ENCODE measurements at regions not wholly inside any gene's neighbourhood (a gene's known extent, or its start where the extent isn't known, plus 50 kb on each side); places are given as distances from the start of the nearest gene placed in this dataset.

- no peaks in the 10 kb centered on the region for H3K9me3 ChIP-seq
- no peak overlapping the region for H3K27ac ChIP-seq
- TF ChIP-seq CTCF (IDR thresholded peaks at IDR 0.05) = no peak
- no peaks in the 10 kb centered on the region for H3K27me3 ChIP-seq
- no peak overlapping the region for H3K4me3 ChIP-seq (ENCODE audit: low read depth in 1 of 2, low read length in 1 of 2)
- H3K36me3 ChIP-seq = no peaks in the 10 kb centered on the region
- H3K4me1 ChIP-seq (ENCODE audit: control insufficient read depth in 1 of 2, insufficient read depth in 1 of 2, low read depth in 1 of 2, low read length in 1 of 2) = no peaks in the 10 kb centered on the region
Observed at GRCh38 chr20:40563296-40563950, 125.6 kb downstream of the MAFB start.

GRCh38 chr20:40562031-40562430, 127.0 kb downstream of the MAFB start:
- Histone ChIP-seq H3K27me3 (no peaks in the 10 kb centered on the region), H3K36me3 (no peaks in the 10 kb centered on the region), H3K9me3 (no peaks in the 10 kb centered on the region), H3K27ac (no peak overlapping the region), H3K4me1 (ENCODE audit: control insufficient read depth in 1 of 2, insufficient read depth in 1 of 2, low read depth in 1 of 2, low read length in 1 of 2) (no peaks in the 10 kb centered on the region), H3K4me3 (ENCODE audit: low read depth in 1 of 2, low read length in 1 of 2) (no peak overlapping the region)
- TF ChIP-seq CTCF (IDR thresholded peaks at IDR 0.05) = no peak

GRCh38 chr20:40561187-40561586, 127.8 kb downstream of the MAFB start:
- Histone ChIP-seq H3K4me1 (ENCODE audit: control insufficient read depth in 1 of 2, insufficient read depth in 1 of 2, low read depth in 1 of 2, low read length in 1 of 2) (no peaks in the 10 kb centered on the region), H3K27me3 (no peaks in the 10 kb centered on the region), H3K9me3 (no peaks in the 10 kb centered on the region), H3K27ac (no peak overlapping the region), H3K4me3 (ENCODE audit: low read depth in 1 of 2, low read length in 1 of 2) (no peak overlapping the region), H3K36me3 (no peaks in the 10 kb centered on the region)
- TF ChIP-seq CTCF (IDR thresholded peaks at IDR 0.05) = no peak

GRCh38 chr20:40558212-40558611, 130.8 kb downstream of the MAFB start:
- H3K36me3 ChIP-seq = no peaks in the 10 kb centered on the region
- no peak overlapping the region for H3K4me3 ChIP-seq (ENCODE audit: low read depth in 1 of 2, low read length in 1 of 2)
- H3K4me1 ChIP-seq (ENCODE audit: control insufficient read depth in 1 of 2, insufficient read depth in 1 of 2, low read depth in 1 of 2, low read length in 1 of 2) = no peaks in the 10 kb centered on the region
- peaks cover 6% of the 10 kb centered on the region for H3K27me3 ChIP-seq
- H3K27ac ChIP-seq = no peak overlapping the region
- H3K9me3 ChIP-seq = no peaks in the 10 kb centered on the region
- TF ChIP-seq CTCF (IDR thresholded peaks at IDR 0.05) = no peak

GRCh38 chr20:40551125-40551530, 137.9 kb downstream of the MAFB start:
- H3K4me3 ChIP-seq (ENCODE audit: low read depth in 1 of 2, low read length in 1 of 2) = no peak overlapping the region
- H3K27me3 ChIP-seq = peaks cover 19% of the 10 kb centered on the region
- H3K27ac ChIP-seq = no peak overlapping the region
- no peaks in the 10 kb centered on the region for H3K9me3 ChIP-seq
- H3K36me3 ChIP-seq = no peaks in the 10 kb centered on the region
- no peak for TF ChIP-seq CTCF (IDR thresholded peaks at IDR 0.05)
- no peaks in the 10 kb centered on the region for H3K4me1 ChIP-seq (ENCODE audit: control insufficient read depth in 1 of 2, insufficient read depth in 1 of 2, low read depth in 1 of 2, low read length in 1 of 2)

All from neutrophil (primary cell).